HCEC 1CT (cell line): ENCODE measurements at regions not wholly inside any gene's neighbourhood (a gene's known extent, or its start where the extent isn't known, plus 50 kb on each side); places are given as distances from the start of the nearest gene placed in this dataset.
"Not testable (repeated sequence)": the region's sequence is repeated elsewhere in the genome, so short reads cannot be mapped to it uniquely, and the experiment has no call there.

ENCODE experiments used
- DNase-seq: peaks from one replicate; pipeline ENCODE4 v3.0.0-alpha.2; 2017

- not testable (repeated sequence) for DNase-seq
Observed at GRCh38 chr20:30164389-30164788, 1093.1 kb upstream of the DEFB115 start.

- no peak for DNase-seq
Observed at GRCh38 chr20:30167540-30167939, 1089.9 kb upstream of the DEFB115 start.

GRCh38 chr20:30168025-30168799, 1089.3 kb upstream of the DEFB115 start:
- DNase-seq = no peak

DNA sequence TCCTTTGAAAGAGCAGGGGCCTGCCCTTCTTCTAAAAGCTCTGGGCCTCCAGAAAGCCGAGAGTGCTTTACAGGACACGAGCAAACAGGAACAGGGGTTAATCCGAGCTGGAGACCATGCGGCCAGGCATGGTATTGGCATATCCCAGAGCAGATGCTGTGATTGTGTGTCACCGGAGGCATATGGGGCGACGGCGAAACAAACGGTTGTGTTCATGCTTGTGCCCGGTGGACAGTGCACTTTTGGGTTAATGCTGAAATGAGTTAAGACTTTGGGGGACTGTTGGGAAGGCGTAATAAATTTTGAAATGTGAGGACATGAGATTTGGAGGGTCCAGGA, 1088.7 kb upstream of the DEFB115 start:
- no peak for DNase-seq

DNA sequence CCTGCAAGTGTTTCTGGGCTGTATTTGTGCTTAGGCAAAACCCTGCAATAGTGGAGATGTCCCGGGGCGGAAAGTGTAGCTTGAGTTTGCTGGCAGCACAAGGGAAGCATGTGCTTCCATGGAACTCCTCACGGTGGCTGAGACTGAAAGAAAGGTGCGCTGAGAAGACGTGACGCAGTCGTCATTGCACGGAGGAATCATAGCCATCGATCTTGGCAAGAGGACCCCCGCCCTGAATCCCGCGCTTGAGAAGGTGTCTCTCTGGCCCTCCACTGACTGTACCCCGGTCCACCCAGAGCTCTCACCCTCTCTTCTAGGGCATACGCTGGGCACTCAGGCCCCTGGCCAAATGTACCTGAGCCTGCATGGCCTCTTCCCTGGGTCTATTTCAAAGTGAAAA, 1081.8 kb upstream of the DEFB115 start:
- no peak for DNase-seq

- not testable (repeated sequence) for DNase-seq
Observed at GRCh38 chr20:30183124-30183523, 1074.3 kb upstream of the DEFB115 start.

DNA sequence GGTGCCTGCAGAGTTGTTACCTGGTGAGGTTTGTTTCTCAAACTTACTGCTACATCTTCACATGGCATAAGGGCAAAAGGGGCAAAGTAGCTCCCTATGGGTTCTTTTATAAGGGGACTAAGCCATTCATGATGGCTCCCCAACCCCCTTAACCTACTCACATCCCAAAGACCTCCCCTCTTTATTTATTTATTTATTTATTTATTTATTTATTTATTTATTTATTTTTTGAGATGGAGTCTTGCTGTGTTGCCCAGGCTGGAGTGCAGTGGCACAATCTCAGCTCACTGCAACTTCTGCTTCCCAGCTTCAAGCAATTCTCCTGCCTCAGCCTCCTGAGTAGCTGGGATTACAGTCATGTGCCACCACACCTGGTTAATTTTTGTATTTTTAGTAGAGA, 1065.7 kb upstream of the DEFB115 start:
- not testable (repeated sequence) for DNase-seq

DNA sequence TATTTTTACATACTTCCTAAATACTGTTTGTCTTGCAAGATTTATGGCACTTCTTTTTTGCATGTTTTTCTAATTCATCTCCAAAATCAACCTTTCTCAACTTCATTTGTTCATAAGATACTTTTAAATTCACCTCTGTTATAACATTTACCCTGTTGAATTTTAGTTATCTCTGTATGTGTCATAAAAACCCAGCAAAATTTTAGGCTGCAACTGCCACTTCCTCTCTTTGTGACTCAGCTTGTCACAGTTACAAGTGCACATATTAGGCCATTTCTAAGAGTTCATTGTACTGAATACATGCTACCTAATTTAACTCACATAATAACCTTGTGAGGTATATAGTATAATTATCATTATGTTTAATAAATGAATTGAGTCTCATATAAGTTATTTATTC, 1023.0 kb upstream of the DEFB115 start:
- DNase-seq = not testable (repeated sequence)

DNA sequence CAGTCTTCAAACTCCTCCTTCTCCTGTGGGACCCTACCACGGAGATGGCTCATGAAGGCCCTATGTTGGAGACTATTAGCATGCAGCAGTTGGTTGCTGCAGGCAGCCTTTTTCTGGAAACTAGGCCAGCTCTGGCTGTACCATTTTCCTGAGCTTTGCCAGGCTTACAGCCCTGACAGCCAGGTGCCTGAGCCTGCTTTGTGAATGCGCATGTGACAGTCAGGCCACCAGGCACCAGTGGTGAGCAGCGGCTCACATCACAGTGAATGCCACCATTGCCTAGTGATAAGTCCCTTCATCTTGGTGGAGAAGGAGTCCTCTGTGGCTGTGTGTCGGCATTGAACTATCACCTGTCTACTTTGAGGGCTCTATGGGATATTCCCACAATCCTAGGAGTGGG, 982.4 kb upstream of the DEFB115 start:
- DNase-seq = not testable (repeated sequence)

GRCh38 chr20:30281584-30282197, 975.8 kb upstream of the DEFB115 start:
- DNase-seq = no peak

- not testable (repeated sequence) for DNase-seq
Observed at GRCh38 chr20:30283476-30284280, 973.8 kb upstream of the DEFB115 start.

DNA sequence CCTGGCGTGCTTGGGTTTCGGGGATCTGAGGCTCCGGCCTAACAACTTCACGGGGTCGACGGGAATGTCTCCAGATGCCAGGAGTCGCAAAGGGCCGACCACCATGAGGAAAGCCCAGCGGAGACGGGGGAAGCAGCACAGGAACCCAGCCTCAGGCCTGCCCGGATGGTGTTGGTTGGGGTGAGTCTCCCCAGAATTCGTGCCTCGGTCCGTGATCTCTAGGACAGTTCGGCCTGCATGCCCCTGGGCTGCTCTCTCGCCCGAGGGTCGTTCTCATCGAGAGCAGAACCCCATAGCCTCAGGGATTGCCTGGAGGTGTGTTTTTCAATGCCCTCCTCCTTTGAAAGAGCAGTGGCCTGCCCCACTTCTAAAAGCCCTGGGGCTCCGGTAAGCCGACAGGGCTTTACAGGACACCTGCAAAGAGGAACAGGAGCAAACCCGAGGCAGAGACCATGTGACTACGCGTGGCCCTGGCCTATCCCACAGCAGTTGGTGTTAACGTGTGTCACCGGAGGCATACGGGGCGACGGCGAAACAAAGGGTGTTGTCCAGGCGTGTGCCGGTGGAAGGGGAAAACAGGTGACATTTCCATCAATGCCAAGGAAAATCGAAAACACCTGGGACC, 973.1 kb upstream of the DEFB115 start:
- DNase-seq = no peak

DNA sequence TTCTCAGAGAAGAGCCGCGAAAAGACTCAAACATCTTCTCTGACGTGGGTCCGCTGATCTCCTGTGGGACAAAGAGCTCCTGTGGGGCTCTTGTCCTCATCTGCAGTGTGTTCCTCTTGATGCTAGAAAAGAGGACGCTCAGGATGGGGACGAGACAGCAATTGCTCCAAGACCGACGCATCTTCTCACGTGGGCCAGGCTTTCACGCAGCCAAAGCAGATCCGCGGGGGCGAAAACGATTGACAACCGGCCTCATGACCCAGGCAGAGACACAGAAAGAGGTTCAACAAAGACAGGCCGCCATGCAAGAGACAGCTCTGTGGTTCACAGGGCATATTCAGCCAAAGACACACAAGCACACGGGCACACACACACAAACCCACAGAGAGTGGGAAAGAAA, 971.8 kb upstream of the DEFB115 start:
- no peak for DNase-seq

DNA sequence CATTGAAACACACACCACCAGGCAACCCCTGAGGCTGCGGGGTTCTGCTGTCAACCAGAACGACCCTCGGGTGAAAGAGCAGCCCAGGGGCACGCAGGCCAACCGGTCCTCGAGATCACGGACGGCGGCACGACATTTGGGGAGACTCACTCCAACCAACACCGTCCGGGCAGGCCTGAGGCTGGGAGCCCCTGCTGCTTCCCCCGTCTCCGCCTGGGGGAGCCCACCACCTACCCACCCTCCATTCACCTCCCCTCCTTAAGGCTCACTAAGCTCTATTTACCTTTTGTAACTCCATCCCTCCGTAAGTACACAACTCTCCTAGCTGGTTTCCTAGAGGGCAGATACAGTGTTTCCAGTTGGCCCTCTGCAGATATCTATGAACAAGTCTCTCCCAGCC, 971.3 kb upstream of the DEFB115 start:
- DNase-seq = no peak

GRCh38 chr20:30287459-30287858, 970.0 kb upstream of the DEFB115 start:
- not testable (repeated sequence) for DNase-seq

DNA sequence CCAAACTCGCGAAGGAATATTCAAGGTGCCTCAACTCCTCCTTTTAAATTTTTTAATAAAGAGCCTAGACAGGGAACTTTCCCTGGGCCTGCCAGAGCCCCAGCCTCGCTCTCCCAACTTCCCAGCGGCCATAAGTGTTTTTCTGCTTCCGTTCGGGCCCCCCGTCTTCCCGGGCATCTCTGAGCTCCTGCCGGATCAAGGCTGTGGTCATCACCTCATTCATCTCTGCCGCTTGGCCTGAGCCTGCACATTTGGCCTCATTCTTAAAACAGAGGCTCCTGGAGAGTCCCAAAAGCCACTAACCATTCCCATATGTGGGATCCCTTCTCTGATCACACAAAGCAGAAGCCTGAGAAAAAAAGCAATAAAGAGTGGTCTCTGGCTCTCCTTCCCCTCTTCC, 969.1 kb upstream of the DEFB115 start:
- no peak for DNase-seq

- not testable (repeated sequence) for DNase-seq
Observed at GRCh38 chr20:30289049-30289448, 968.4 kb upstream of the DEFB115 start.

GRCh38 chr20:30289711-30290141, 967.7 kb upstream of the DEFB115 start:
- DNase-seq = not testable (repeated sequence)

DNA sequence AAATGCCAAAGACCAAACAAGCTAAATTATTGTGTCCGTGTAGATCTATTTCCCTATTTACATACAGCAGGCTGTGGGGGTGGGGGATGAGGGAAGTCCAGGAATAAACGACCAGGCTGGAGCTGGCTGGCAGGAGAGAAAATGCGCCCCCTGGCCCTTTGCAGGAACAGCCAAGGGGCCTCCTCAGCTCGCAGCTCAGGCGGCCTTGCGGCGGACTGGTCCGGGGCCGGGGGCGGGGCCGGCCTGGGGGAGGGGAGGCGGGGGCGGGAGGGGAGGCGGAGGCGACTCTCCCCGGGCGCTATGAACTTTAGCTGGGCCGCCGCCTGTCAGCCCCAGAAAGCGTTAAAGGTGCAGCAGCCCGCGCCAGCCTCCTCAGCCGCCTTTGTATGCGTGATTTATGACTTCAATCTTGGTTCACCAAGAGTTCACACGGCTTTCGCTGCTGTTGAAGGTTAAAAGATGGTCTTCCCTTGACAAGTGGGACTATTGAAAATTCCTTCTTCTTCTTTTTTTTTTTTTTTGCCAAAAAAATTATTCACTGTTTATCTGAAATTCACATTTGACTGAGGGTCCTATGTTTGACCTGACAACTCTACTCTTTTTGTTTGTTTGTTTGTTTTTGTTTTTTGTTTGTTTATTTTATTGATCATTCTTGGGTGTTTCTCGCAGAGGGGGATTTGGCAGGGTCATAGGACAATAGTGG, 967.0 kb upstream of the DEFB115 start:
- not testable (repeated sequence) for DNase-seq

GRCh38 chr20:30291064-30291379, 966.4 kb upstream of the DEFB115 start:
- DNase-seq = not testable (repeated sequence)

- DNase-seq = not testable (repeated sequence)
Observed at GRCh38 chr20:30291686-30292085, 965.8 kb upstream of the DEFB115 start.

DNA sequence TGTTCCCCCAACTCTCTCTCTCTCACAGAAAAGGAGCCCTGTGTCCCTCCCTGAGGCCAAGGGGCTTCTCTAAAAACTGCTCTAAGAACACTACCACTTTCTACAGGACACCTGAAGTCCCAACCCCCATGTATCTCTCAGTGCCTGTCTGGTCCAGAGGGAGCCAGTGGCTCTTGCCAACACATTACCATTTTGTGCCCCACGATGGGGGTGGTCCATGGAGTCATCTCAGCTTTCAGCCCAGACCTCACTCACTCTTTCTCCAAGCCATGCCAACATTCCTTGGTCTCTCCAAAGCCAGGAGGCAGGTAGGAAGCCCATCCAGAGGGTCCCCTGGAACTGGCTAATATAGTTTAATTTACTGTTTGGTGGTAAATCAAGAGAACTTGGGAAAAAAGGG, 962.1 kb upstream of the DEFB115 start:
- DNase-seq = not testable (repeated sequence)

GRCh38 chr20:30295967-30296366, 961.5 kb upstream of the DEFB115 start:
- not testable (repeated sequence) for DNase-seq
